NCI-H2107 treated with DMSO at 0.1 percent for 48 hours (cell line): ENCODE measurements at regions not wholly inside any gene's neighbourhood (a gene's known extent, or its start where the extent isn't known, plus 50 kb on each side); places are given as distances from the start of the nearest gene placed in this dataset.

ENCODE experiments used
- DNase-seq: peaks from one replicate; lab custom pipeline; 2025; ENCODE audit not compliant: unreplicated experiment; lab: John Stamatoyannopoulos, UW

DNA sequence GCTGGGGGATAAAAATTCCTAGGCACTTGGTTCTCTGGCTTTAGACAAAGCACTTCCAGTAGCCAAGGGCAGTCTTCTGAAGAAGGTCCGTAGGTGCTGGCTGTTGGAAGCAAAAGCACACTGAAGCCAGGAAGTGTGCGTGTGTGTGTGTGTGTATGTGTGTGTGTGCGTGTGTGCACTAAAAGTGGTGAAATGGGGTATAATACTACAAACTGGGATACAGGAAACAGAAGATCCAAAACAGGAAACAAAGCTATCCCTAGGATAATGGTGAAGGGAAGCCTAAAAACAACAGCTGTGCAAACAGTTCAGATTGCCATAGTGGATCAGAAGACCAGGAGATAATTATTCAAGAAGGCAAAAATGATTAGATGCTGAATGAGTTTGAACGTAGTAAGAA, 103.4 kb downstream of the IL20RB start:
- DNase-seq: no peak

GRCh38 chr3:137062250-137062649, 104.5 kb downstream of the IL20RB start:
- DNase-seq: no peak

DNA sequence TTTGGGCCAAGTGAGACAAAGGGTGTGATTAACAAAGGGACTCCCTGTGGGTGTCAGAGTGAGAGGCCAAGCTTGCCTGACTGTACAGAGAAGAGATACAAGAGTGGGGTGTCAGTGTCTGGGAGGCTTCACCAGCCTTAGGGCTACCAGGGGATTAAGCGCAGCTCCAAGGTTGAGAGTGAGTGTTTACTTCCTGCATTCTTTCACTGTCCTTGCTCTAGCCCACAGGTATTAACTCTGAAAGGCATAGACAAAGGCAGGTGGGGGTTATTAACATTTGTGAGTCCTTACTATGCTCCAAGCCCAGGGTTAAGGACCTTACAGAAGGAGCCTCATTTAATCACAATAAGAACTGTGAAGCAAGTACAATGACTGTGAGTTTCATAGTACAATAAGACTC, 107.6 kb downstream of the IL20RB start:
- DNase-seq: no peak

DNA sequence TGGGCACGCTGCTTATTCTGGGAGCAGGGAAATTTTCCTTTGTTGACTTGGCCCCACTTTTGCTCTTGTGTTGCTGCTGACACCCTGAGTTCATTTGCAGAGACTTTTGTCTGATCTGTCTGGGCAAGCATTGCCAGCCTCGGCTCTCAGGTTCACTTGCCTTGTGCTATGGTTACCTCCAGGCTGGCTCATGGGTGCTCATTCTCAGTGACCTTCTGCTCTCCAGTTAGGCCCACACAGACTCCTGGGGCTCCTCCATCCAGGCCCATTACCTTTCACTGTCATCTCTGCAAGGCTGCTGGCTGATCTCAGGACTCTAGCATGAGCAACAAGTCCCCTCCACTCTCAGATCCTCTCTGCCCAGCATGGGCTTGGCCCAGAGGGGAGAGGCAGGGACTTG, 108.3 kb downstream of the IL20RB start:
- DNase-seq: no peak

- DNase-seq: no peak
These were observed 113.3 kb downstream of the IL20RB start for GRCh38 chr3:137071104-137071503.

DNA sequence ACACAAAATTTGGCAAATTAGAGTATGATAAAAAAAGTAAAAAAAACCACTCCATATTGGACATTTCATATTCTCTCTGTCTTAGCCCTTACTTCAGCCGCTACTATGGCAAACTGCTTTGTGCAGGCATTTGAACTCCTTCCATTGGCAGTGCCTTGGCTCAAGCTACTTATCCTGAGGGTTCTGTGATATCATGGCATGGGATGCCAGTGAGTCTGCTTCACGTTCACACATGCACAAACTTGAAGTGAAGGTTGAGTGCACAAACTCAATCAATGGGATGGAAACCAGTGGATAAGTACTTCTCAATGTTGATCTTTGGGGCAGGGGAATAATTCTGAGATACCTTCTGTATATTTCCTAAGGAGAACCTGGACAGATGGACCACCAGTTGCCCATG, 117.2 kb downstream of the IL20RB start:
- DNase-seq: no peak

DNA sequence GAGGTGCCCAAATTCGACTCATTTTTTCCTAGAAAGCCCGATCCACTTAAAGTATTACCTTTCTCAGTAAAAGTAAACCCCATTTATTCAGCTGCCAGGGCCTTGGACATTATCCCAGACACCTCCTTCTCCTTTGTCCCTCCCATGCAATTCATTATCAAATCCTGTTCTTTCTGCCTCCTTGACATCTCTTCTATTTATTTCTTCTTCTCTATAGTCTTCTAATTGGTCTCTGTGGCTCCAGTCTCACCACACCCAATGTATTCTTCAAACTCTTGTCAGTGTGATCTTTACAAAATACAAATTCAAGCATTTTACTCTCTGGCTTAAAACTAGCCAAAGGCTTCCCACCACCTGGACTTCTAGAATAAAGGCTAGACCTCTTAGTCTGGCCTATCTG, 120.3 kb downstream of the IL20RB start:
- DNase-seq: no peak

DNA sequence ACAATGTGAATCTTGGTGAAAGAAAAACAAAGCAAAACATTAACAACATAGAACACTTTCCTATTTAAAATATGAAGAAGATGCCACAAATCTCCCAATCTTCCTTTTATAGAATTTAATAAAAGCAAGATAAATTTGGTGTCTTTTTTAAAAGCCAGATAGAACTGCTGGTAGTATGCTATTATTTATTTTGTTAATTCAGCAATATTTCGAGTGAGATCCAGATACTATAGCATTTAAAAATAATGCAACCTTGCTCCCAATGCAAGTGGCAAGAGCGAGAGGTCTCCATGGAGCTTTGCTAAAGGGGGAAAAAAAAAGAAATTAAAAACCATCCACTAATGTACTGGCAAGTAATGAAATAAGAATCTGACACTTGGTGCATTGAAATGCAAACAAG, 121.8 kb downstream of the IL20RB start:
- DNase-seq: no peak

GRCh38 chr3:137081711-137082110, 123.9 kb downstream of the IL20RB start:
- no peak for DNase-seq

- no peak for DNase-seq
These were observed 125.0 kb downstream of the IL20RB start for GRCh38 chr3:137082763-137083162.

DNA sequence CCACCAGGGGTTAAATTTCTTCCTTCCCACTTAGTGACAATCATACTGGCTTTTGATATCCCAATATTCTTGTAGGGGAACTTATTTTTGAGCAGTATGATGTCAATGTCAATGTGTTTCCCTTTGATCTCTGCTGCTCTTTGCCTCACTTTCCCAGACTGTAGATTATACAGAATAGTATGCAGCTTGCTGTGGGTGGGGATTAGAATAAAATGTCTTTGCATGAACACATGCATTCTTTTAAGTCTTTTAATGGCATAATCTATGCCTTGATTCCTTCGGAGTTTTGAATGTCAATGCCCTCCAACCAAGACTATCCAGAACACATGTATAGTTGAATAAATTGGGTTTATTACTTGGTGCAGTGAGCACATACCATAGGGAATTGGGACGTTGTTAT, 125.5 kb downstream of the IL20RB start:
- no peak for DNase-seq

DNA sequence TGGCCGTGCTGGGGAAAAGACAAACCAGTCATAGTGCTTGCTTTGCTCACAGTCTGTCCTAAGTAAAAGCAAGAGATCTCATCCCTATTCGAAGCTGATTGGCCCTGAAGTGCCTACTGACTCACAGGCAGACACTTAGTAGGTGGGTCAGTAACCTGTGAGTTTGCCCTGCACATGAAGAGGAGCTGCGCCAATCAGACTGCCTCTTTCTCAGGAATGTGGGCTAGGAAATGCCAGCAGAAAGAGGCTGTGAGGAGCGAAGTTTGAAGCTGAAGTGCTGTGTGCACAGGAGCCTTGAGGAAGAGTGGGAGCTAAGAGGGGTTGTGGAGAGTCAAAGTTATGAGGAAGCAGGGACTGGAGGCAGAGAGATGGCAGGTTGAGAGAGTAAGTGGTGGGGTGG, 126.8 kb downstream of the IL20RB start:
- DNase-seq: no peak

GRCh38 chr3:137097386-137097785, 139.6 kb downstream of the IL20RB start:
- DNase-seq: no peak

- no peak for DNase-seq
These were observed 140.1 kb downstream of the IL20RB start for GRCh38 chr3:137097852-137098251.

- no peak for DNase-seq
These were observed 141.8 kb downstream of the IL20RB start for GRCh38 chr3:137099364-137100219.

DNA sequence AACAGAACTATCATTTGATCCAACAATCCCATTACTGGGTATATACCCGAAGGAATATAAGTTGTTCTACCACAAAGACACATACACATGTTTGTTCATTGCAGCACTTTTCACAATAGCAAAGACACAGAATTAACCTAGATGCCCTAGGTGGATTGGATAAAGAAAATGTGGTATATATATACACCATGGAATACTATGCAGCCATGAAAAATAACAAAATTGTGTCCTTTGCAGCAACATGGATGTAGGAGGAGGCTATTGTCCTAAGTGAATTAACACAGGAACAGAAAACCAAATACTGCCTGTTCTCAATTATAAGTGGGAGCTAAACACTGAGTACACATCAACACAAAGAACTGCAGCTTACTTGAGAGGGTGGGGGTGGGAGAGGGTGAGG, 142.5 kb downstream of the IL20RB start:
- no peak for DNase-seq

DNA sequence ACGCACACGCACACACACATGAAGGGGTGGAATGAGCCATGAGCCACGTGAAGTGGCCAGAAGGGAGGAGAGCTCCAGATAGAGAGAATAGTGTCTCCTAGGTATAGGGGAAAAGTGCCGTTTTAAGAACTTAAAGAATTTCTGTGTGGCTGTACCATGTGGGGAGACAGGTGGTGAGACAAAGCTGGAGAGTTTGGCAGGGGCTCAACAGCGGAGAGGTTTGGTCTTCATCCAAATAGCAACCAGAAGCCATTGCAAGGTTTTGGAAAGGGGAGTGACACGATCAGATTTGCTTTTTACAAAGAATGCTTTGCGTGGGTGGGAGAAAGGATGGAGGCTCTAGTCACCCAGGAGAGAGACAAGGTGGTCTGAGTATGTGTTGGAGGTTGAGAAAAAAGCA, 146.0 kb downstream of the IL20RB start:
- DNase-seq: peak; percentile 28

DNA sequence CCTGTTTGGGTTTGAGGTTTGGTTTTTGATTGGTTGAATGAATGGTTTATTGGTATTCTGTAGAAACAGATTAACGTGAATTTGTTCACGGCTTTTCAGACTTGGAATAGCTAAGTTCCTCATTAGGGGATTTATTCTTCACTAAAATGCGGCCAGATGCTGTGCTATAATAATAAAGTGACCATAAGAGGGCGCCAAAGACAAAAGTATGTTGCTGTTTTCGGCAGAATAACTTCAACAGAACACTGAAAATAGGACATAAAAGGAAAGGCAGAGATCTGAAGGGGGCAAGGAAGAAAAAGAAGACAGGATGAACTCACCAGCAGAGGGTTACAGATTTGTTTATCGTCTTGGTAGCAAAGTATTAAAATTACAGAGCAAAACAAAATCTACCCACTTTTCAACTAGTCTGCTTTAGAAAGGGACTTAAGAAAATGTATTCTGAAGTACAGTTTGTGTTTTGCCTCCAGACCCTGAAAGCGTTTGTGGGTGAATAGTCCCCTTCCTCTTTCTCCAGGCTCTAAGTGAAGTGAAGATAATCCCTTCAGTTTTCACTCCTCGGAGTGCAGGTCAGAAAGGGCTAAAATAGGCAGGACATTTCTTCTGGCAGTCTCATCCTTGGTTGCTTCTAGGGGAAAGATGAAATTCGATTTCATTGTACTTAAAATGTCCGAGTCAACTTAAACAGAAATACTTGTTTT, 147.6 kb downstream of the IL20RB start:
- peak; percentile 83 for DNase-seq

DNA sequence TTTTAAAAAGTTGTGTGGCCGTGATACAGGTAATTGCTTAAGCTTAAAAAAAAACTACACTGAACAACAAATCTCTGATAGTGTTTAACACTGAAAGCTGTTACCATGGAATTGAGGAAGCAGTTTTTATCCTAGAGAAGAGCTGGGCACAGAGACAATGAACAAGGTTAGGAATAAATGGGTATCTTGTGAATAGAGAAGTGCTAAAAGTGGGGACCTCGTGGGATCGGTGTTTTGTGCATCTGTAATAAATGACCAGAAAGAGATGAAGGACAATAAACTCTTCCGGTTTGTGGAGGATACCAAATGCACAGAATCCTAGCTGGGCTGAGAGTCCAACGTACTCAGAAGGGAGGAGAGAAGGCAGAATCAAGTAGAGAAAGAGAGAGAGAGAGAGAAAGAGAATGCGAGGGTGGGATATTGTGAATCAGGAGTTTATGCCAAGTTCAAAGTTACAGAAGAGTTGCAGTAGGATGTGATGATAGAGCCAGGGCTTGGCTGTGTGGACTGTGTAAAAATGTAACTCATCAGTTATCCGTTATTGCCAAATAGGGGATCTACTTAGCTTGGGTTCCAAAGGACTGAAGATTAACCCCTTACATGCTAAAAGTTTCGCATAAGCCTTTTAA, 148.9 kb downstream of the IL20RB start:
- DNase-seq: no peak

- DNase-seq: no peak
These were observed 151.1 kb downstream of the IL20RB start for GRCh38 chr3:137108699-137109440.

DNA sequence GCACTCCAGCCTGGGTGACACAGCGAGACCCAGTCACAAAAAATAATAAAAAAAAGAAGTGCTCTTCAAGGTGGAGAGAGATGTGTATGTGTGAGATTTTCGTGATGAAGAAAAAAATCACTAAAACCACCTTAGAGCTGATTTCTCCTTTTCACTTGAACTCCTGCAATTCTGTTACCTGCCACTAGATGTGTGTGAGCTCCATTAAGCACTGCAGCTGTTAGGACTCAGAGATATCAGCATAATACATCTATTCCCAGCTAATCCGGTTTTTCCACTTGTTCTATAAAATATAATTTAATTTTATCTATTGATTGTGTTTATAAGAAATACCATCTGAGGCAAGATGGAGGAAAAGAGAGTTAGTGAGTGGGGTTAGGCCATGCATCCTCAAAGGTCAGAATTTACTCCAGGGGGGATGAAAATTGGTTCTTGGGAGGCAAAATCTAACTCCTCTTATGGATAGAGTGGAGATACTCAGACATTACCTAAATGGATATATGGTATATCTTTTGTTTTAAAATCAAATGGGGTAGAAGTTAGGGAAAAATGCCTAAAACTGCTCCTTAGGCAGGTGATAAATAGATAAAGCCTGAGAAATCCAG, 152.7 kb downstream of the IL20RB start:
- peak; percentile 83 for DNase-seq
